SK-N-SH (cell line): ENCODE measurements at regions not wholly inside any gene's neighbourhood (a gene's known extent, or its start where the extent isn't known, plus 50 kb on each side); places are given as distances from the start of the nearest gene placed in this dataset.

Source experiments
- CTCF ChIA-PET: fragments of 300-600, 350-600 bp; formaldehyde crosslinking; extraction: SDS; loops from one replicate; lab custom pipeline; 2021; lab: Yijun Ruan, JAX
- POLR2A ChIA-PET: fragments of 350-600 bp; sonication (Branson Sonifier 250); formaldehyde crosslinking; extraction: SDS; loops from one replicate; lab custom pipeline; 2020; ENCODE audit warnings: antibody characterized with exemption, inconsistent platforms; lab: Yijun Ruan, JAX
- DNase-seq: peaks from one replicate; pipeline ENCODE4 v3.0.0; 2012
- H2AFZ ChIP-seq: fragments of 200-600 bp; sonication (generic); 2 replicates; pipeline ENCODE4 v1.8.1; 2016; ENCODE audit warnings: antibody characterized with exemption, mild to moderate bottlenecking, low read depth
- H3F3A ChIP-seq: fragments of 200-600 bp; sonication (generic); replicated peaks from 2 replicates; pipeline ENCODE3; 2016; ENCODE audit warnings: antibody characterized with exemption, mild to moderate bottlenecking; ENCODE audit not compliant: insufficient read depth
- H3K27ac ChIP-seq, 2 experiments: fragments of 200-500 bp in 1 of 2; fragments of 200-600 bp in 1 of 2; sonication (Bioruptor generic) in 1 of 2; sonication (generic), shearing (Covaris generic) in 1 of 2; 2 replicates each; pipeline versions ENCODE4 v1.5.1 to v1.6.1; 2014 to 2016; ENCODE audit warnings: low read depth in 2 of 2, inconsistent platforms in 1 of 2, low read length in 1 of 2, mild to moderate bottlenecking in 1 of 2, mixed read lengths in 1 of 2
- H3K27me3 ChIP-seq: fragments of 200-600 bp; sonication (generic), shearing (Covaris generic); 2 replicates; pipeline ENCODE4 v1.6.1; 2016; ENCODE audit warnings: mixed run types; ENCODE audit not compliant: insufficient read depth
- H3K36me3 ChIP-seq, 2 experiments: fragments of 200-500 bp in 1 of 2; fragments of 200-600 bp in 1 of 2; sonication (Bioruptor generic) in 1 of 2; sonication (generic) in 1 of 2; replicated peaks in 1 of 2; 2 replicates each; pipeline versions ENCODE3 to v1.5.1; 2014 to 2016; ENCODE audit warnings: low read length in 1 of 2, mild to moderate bottlenecking in 1 of 2; ENCODE audit not compliant: insufficient read depth in 2 of 2, control insufficient read depth in 1 of 2
- H3K4me1 ChIP-seq, 2 experiments: fragments of 200-500 bp in 1 of 2; fragments of 200-600 bp in 1 of 2; sonication (Bioruptor generic) in 1 of 2; sonication (generic), shearing (Covaris generic) in 1 of 2; 2 replicates each; pipeline versions ENCODE4 v1.5.1 to v1.6.1; 2014 to 2016; ENCODE audit warnings: low read depth in 1 of 2, low read length in 1 of 2, mixed run types in 1 of 2; ENCODE audit not compliant: insufficient read depth in 2 of 2, control insufficient read depth in 1 of 2
- H3K4me2 ChIP-seq: fragments of 200-600 bp; sonication (generic), shearing (Covaris generic); 2 replicates; pipeline ENCODE4 v1.6.1; 2017; ENCODE audit warnings: mixed run types
- H3K4me3 ChIP-seq, 2 experiments: fragments of 200-500 bp in 1 of 2; fragments of 200-600 bp in 1 of 2; sonication (Bioruptor generic) in 1 of 2; sonication (generic), shearing (Covaris generic) in 1 of 2; 2 replicates each; pipeline versions ENCODE4 v1.5.1 to v1.8.1; 2014 to 2016; ENCODE audit warnings: low read depth in 2 of 2, inconsistent platforms in 1 of 2, low read length in 1 of 2, mild to moderate bottlenecking in 1 of 2, mixed read lengths in 1 of 2, moderate library complexity in 1 of 2
- H3K79me2 ChIP-seq: fragments of 200-600 bp; sonication (generic); 2 replicates; pipeline ENCODE4 v1.8.1; 2017; ENCODE audit warnings: mild to moderate bottlenecking; ENCODE audit not compliant: insufficient read depth
- H3K9ac ChIP-seq: fragments of 200-600 bp; sonication (generic); 2 replicates; pipeline ENCODE4 v1.6.1; 2017; ENCODE audit warnings: mixed run types
- H3K9me2 ChIP-seq: fragments of 200-600 bp; sonication (generic); 2 replicates; pipeline ENCODE4 v1.6.1; 2017; ENCODE audit warnings: mixed run types
- H3K9me3 ChIP-seq: fragments of 200-600 bp; sonication (generic); 2 replicates; pipeline ENCODE4 v1.6.1; 2017; ENCODE audit warnings: mixed run types, mild to moderate bottlenecking, moderate library complexity
- H4K20me1 ChIP-seq: fragments of 200-600 bp; sonication (generic); 2 replicates; pipeline ENCODE4 v1.6.1; 2017; ENCODE audit warnings: mild to moderate bottlenecking, mixed run types; ENCODE audit not compliant: insufficient read depth
- CHD2 ChIP-seq: fragments of 150-350 bp; IDR thresholded peaks from 2 replicates; pipeline ENCODE4 v1.6.1; 2018; ENCODE audit warnings: low read length; ENCODE audit not compliant: partially characterized antibody
- EP300 ChIP-seq, 2 experiments: IDR thresholded peaks; 2 replicates each; pipeline versions ENCODE4 v1.4.0 to v1.6.1; 2012; ENCODE audit warnings: borderline replicate concordance in 1 of 2, low read depth in 1 of 2, low read length in 1 of 2
- EZH2phosphoT487 ChIP-seq: fragments of 200-600 bp; sonication (generic); IDR thresholded peaks from 2 replicates; pipeline ENCODE4 v1.6.1; 2017; ENCODE audit warnings: low read depth, mixed run types, mild to moderate bottlenecking, antibody characterized with exemption, moderate library complexity, borderline replicate concordance
- FOXJ3 ChIP-seq: sonication (generic); formaldehyde crosslinking; IDR thresholded peaks from 2 replicates; pipeline ENCODE4 v1.5.1; 2020; ENCODE audit warnings: mild to moderate bottlenecking, missing genetic modification reagents
- GABPA ChIP-seq: IDR thresholded peaks from 2 replicates; pipeline ENCODE4 v1.4.0; 2012; ENCODE audit warnings: low read depth, mild to moderate bottlenecking
- JUND ChIP-seq: IDR thresholded peaks from 2 replicates; pipeline ENCODE4 v1.4.0; 2012
- MAX ChIP-seq: IDR thresholded peaks from 2 replicates; pipeline ENCODE4 v1.4.0; 2012; ENCODE audit warnings: low read depth
- NFIC ChIP-seq: IDR thresholded peaks from 2 replicates; pipeline ENCODE4 v1.4.0; 2012; ENCODE audit warnings: borderline replicate concordance
- NRF1 ChIP-seq: IDR thresholded peaks from 2 replicates; pipeline ENCODE4 v1.6.1; 2012; ENCODE audit warnings: low read depth, mild to moderate bottlenecking, low read length
- PBX3 ChIP-seq: IDR thresholded peaks from 2 replicates; pipeline ENCODE4; 2012
- RCOR1 ChIP-seq: fragments of 150-350 bp; IDR thresholded peaks from 2 replicates; pipeline ENCODE4 v1.6.1; 2017; ENCODE audit warnings: antibody characterized with exemption, low read length
- REST ChIP-seq: IDR thresholded peaks from 2 replicates; pipeline ENCODE4 v1.6.1; 2012; ENCODE audit warnings: mild to moderate bottlenecking, low read depth, low read length, moderate library complexity
- TAF1 ChIP-seq: IDR thresholded peaks from 2 replicates; pipeline ENCODE4 v1.6.1; 2012; ENCODE audit warnings: low read depth, mild to moderate bottlenecking, low read length, moderate library complexity, borderline replicate concordance
- ZBTB33 ChIP-seq: IDR thresholded peaks from 2 replicates; pipeline ENCODE4 v1.4.0; 2012; ENCODE audit warnings: low read depth, borderline replicate concordance
- WGBS: methylation state at CpG from one replicate; pipeline ENCODE4 v1.1.6; 2017; ENCODE audit warnings: low lambda C conversion rate; 5-methylcytosine and 5-hydroxymethylcytosine counted together
- TF ChIP-seq, protein P1 (sequence below): IDR thresholded peaks from 2 replicates; pipeline ENCODE4 v1.4.0; 2012; ENCODE audit warnings: low read depth, borderline replicate concordance
- TF ChIP-seq, protein P2 (sequence below): fragments of 150-350 bp; IDR thresholded peaks from 2 replicates; pipeline ENCODE4 v1.6.1; 2016; ENCODE audit warnings: mild to moderate bottlenecking, low read depth, low read length

- TF ChIP-seq, protein P1, sequence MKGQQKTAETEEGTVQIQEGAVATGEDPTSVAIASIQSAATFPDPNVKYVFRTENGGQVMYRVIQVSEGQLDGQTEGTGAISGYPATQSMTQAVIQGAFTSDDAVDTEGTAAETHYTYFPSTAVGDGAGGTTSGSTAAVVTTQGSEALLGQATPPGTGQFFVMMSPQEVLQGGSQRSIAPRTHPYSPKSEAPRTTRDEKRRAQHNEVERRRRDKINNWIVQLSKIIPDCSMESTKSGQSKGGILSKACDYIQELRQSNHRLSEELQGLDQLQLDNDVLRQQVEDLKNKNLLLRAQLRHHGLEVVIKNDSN: no peak
Observed at GRCh38 chr12:83224012-83224411, 537.3 kb downstream of the TMTC2 start (continued).

GRCh38 chr12:83220774-83221173 is 534.1 kb downstream of the TMTC2 start:
- Histone ChIP-seq H3K79me2 (no peaks in the 10 kb centered on the region), H3K27me3 (no peaks in the 10 kb centered on the region), H3K4me3 (no peak overlapping the region), H4K20me1 (no peaks in the 10 kb centered on the region), H3K27ac (no peak overlapping the region), H3F3A (no peaks in the 10 kb centered on the region), H3K9me2 (no peaks in the 10 kb centered on the region), H2AFZ (no peak overlapping the region), H3K36me3 (no peaks in the 10 kb centered on the region), H3K9me3 (no peaks in the 10 kb centered on the region), H3K9ac (no peak overlapping the region), H3K4me2 (no peak overlapping the region), H3K4me1 (no peaks in the 10 kb centered on the region)
- 60% methylated on average over 2 of the region's 2 CpGs for WGBS
- CTCF ChIA-PET: no interaction called here
- TF ChIP-seq NRF1 (no peak), TAF1 (no peak), ZBTB33 (no peak), MAX (no peak), PBX3 (no peak), RCOR1 (no peak), EZH2phosphoT487 (no peak), FOXJ3 (CRISPR knock-in tag) (no peak), GABPA (no peak), EP300 (IDR thresholded peaks at IDR 0.05; ENCODE audit: borderline replicate concordance in 1 of 2, low read depth in 1 of 2, low read length in 1 of 2) (no peak), REST (no peak), JUND (no peak), NFIC (no peak), CHD2 (no peak)
- TF ChIP-seq, protein P2, sequence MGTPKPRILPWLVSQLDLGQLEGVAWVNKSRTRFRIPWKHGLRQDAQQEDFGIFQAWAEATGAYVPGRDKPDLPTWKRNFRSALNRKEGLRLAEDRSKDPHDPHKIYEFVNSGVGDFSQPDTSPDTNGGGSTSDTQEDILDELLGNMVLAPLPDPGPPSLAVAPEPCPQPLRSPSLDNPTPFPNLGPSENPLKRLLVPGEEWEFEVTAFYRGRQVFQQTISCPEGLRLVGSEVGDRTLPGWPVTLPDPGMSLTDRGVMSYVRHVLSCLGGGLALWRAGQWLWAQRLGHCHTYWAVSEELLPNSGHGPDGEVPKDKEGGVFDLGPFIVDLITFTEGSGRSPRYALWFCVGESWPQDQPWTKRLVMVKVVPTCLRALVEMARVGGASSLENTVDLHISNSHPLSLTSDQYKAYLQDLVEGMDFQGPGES: no peak
- TF ChIP-seq, protein P1: no peak
- POLR2A ChIA-PET: no interaction called here
- DNase-seq: no peak
